ENCODE measurements at regions not wholly inside any gene's neighbourhood (a gene's known extent, or its start where the extent isn't known, plus 50 kb on each side); places are given as distances from the start of the nearest gene placed in this dataset.

GRCh38 chr17:45640141-45640850 lies 143.8 kb upstream of the CRHR1 start:
- peak; percentile 68; the same call in 1 of the 2 replicates for TF ChIP-seq ZNF2 (tag by site-specific recombination; IDR thresholded peaks at IDR 0.05)
- TF ChIP-seq CTCF (tag by site-specific recombination; IDR thresholded peaks at IDR 0.05), result peak; percentile 89
- TF ChIP-seq ZNF747 (tag by site-specific recombination; IDR thresholded peaks at IDR 0.05), result no peak
- 0 out of 2 replicates have a peak, but pooled peaks have one; percentile 8 for TF ChIP-seq OSR2 (tag by site-specific recombination; IDR thresholded peaks at IDR 0.05)
- TF ChIP-seq PRDM10 (tag by site-specific recombination; IDR thresholded peaks at IDR 0.05), result 0 out of 2 replicates have a peak, but pooled peaks have one; percentile 16
- 0 out of 2 replicates have a peak, but pooled peaks have one; percentile 27 for TF ChIP-seq ZBTB17 (tag by site-specific recombination; IDR thresholded peaks at IDR 0.05)
- peak; percentile 95 for TF ChIP-seq ZNF654 (tag by site-specific recombination; IDR thresholded peaks at IDR 0.05; ENCODE audit: low read depth)
- 0 out of 2 replicates have a peak, but pooled peaks have one; percentile 5 for TF ChIP-seq GLIS1 (tag by site-specific recombination; IDR thresholded peaks at IDR 0.05)
- TF ChIP-seq ZNF785 (tag by site-specific recombination; IDR thresholded peaks at IDR 0.05), result no peak
- no peak for TF ChIP-seq ZBTB8A (tag by site-specific recombination; IDR thresholded peaks at IDR 0.05)
- peak; percentile 53; the same call in 1 of the 2 replicates for TF ChIP-seq IKZF3 (tag by site-specific recombination; IDR thresholded peaks at IDR 0.05)
- peak; percentile 54; the same call in 1 of the 2 replicates for TF ChIP-seq ZNF660 (tag by site-specific recombination; IDR thresholded peaks at IDR 0.05)
- Histone ChIP-seq H3K36me3 (ENCODE audit: control insufficient read depth in 2 of 2, insufficient read depth in 1 of 2, low read length in 2 of 2) (peaks cover 19 to 34% of the 10 kb centered on the region in 2 experiments; a peak in 2 of 3 replicates), H3K27ac (ENCODE audit: extremely low read depth, low read depth, low read length) (no peak overlapping the region), H3K4me1 (ENCODE audit: control insufficient read depth, insufficient read depth, low read length) (no peaks in the 10 kb centered on the region), H3K4me3 (ENCODE audit: low read depth, low read length) (no peak overlapping the region), H3K9me3 (ENCODE audit: control insufficient read depth, insufficient read depth, low read depth, low read length) (no peaks in the 10 kb centered on the region)
- ChIA-PET POLR2A (interaction anchor here (1.5 kb wide), 1 partner anchor 192 kb away, joined by 8 read pairs; no protein-coding TSS in a partner anchor), CTCF (interaction anchor here (0.6 to 4.7 kb wide), 41 partner anchors 8 to 443 kb away, joined by 3 to 99 read pairs (median 4); partner anchors contain the start of genes CRHR1 and SPPL2C)

- Histone ChIP-seq H3K4me1 (ENCODE audit: control insufficient read depth, insufficient read depth, low read length) (no peaks in the 10 kb centered on the region), H3K4me3 (ENCODE audit: low read depth, low read length) (no peak overlapping the region), H3K36me3 (ENCODE audit: control insufficient read depth in 2 of 2, insufficient read depth in 1 of 2, low read length in 2 of 2) (peaks cover 17 to 21% of the 10 kb centered on the region in 2 experiments; a peak in 2 of 3 replicates), H3K9me3 (ENCODE audit: control insufficient read depth, insufficient read depth, low read depth, low read length) (no peaks in the 10 kb centered on the region), H3K27ac (ENCODE audit: extremely low read depth, low read depth, low read length) (no peak overlapping the region)
- POLR2A ChIA-PET, result interaction anchor here (0.6 to 1.4 kb wide), 3 partner anchors 8 to 142 kb away, joined by 3 read pairs; partner anchors contain the start of gene CRHR1
- TF ChIP-seq SCRT2 (tag by site-specific recombination; IDR thresholded peaks at IDR 0.05) (0 out of 2 replicates have a peak, but pooled peaks have one; percentile 30), ZNF19 (tag by site-specific recombination; IDR thresholded peaks at IDR 0.05; ENCODE audit: low read depth) (no peak)
- CTCF ChIA-PET, result interaction anchor here (0.6 to 4.7 kb wide), 11 partner anchors 41 to 296 kb away, joined by 3 to 99 read pairs (median 4); partner anchors contain the start of gene CRHR1
These were observed 142.6 kb upstream of the CRHR1 start for GRCh38 chr17:45641541-45641940.

- Histone ChIP-seq H3K27ac (ENCODE audit: extremely low read depth, low read depth, low read length) (no peak overlapping the region), H3K36me3 (ENCODE audit: control insufficient read depth in 2 of 2, insufficient read depth in 1 of 2, low read length in 2 of 2) (peaks cover 7 to 8% of the 10 kb centered on the region in 2 experiments; a peak in 2 of 3 replicates), H3K9me3 (ENCODE audit: control insufficient read depth, insufficient read depth, low read depth, low read length) (no peaks in the 10 kb centered on the region), H3K4me1 (ENCODE audit: control insufficient read depth, insufficient read depth, low read length) (no peaks in the 10 kb centered on the region), H3K4me3 (ENCODE audit: low read depth, low read length) (no peak overlapping the region)
- ChIA-PET POLR2A (no interaction called here), CTCF (no interaction called here)
- TF ChIP-seq ZSCAN18 (tag by site-specific recombination; IDR thresholded peaks at IDR 0.05) (no peak), ZNF514 (tag by site-specific recombination; IDR thresholded peaks at IDR 0.05) (no peak), SCRT2 (tag by site-specific recombination; IDR thresholded peaks at IDR 0.05) (no peak), BCL11A (tag by site-specific recombination; IDR thresholded peaks at IDR 0.05; ENCODE audit: low read depth) (no peak), ZNF830 (tag by site-specific recombination; IDR thresholded peaks at IDR 0.05; ENCODE audit: low read depth) (no peak), ZNF274 (IDR thresholded peaks at IDR 0.05; ENCODE audit: low read length) (no peak), ZNF274 (tag by site-specific recombination; IDR thresholded peaks at IDR 0.05; ENCODE audit: borderline replicate concordance) (no peak), ZNF146 (tag by site-specific recombination; IDR thresholded peaks at IDR 0.05) (no peak), OSR2 (tag by site-specific recombination; IDR thresholded peaks at IDR 0.05) (no peak), KLF9 (tag by site-specific recombination; IDR thresholded peaks at IDR 0.05; ENCODE audit: low read depth) (no peak), SCRT1 (tag by site-specific recombination; IDR thresholded peaks at IDR 0.05; ENCODE audit: borderline replicate concordance) (no peak)
These were observed 140.5 kb upstream of the CRHR1 start for GRCh38 chr17:45643591-45643990.

Measured in HEK293 (cell line).